ENCODE measurements at regions not wholly inside any gene's neighbourhood (a gene's known extent, or its start where the extent isn't known, plus 50 kb on each side); places are given as distances from the start of the nearest gene placed in this dataset.

DNA sequence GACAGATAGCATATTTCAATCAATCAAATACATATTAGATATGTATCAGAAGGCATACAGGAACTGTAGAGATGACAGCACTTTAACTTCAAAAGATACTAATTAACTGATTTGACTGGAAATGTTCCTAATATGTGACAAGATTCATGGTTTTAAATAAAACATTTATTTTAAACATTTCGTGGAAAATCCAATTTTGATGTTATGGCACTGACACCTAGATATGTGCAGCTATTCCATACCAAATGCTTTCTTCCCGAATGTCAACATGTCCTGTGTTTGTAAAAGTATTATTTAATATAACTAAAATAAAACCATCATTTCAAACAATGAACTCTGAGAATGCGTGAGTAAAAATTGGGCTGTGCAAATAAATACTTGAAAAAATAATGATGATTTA is 1209.3 kb downstream of the NSUN3 start:
- Histone ChIP-seq H3K27ac (no peak overlapping the region), H3K4me2 (no peak overlapping the region), H3K36me3 (no peaks in the 10 kb centered on the region), H3K27me3 (no peaks in the 10 kb centered on the region), H4K20me1 (no peaks in the 10 kb centered on the region), H3K9me3 (replicated peaks in 1 of 11) (no peaks in the 10 kb centered on the region), H3K4me1 (no peaks in the 10 kb centered on the region), H3K9ac (no peak overlapping the region), H3K4me3 (no peak overlapping the region)
- TF ChIP-seq Cebpa-rat (IDR thresholded peaks at IDR 0.05): no peak

DNA sequence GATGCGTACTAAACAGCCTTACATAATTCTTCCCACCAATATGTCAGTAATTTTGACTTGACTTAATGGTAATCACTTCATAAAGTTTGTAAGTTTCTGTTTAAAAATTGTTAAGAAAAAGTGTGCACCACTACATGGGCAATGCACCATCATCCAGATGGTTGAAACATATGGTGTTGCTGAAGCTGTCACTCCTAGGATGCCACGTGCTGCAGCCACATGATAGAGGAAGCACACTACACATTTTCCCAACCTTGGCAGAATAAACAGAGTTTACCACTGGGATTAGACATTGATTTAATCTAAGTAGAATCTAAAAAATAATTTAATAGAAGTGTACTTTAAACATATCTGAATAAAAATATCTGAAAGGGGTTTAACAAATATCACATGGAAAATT is 1209.9 kb downstream of the NSUN3 start:
- no peaks in the 10 kb centered on the region for H3K36me3 ChIP-seq
- H4K20me1 ChIP-seq: no peaks in the 10 kb centered on the region
- no peak overlapping the region for H3K4me3 ChIP-seq
- H3K27ac ChIP-seq: no peak overlapping the region
- no peak for TF ChIP-seq Cebpa-rat (IDR thresholded peaks at IDR 0.05)
- no peak overlapping the region for H3K4me2 ChIP-seq
- no peaks in the 10 kb centered on the region for H3K4me1 ChIP-seq
- no peak overlapping the region for H3K9ac ChIP-seq
- H3K27me3 ChIP-seq: no peaks in the 10 kb centered on the region
- H3K9me3 ChIP-seq (replicated peaks in 1 of 11): no peaks in the 10 kb centered on the region

DNA sequence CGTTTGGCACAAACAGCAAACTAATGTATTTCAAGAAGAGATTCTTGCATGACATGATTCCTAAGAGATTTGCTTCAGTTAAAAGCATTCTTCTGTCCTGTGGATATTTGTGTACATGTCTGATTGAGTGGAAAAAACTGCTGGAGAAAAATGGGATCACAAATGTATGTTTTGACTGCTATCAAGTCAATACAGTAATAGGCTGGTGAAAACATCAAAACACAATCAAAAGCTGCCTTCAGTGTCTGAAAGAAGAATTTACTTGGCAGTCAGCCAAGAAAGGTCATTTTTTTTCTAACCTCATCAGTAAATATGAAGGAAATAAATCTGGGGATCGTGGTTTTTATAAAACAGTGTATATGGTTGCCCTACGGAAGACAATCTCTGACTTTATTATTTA is 1214.8 kb downstream of the NSUN3 start:
- no peaks in the 10 kb centered on the region for H3K4me1 ChIP-seq
- H3K9ac ChIP-seq: no peak overlapping the region
- H3K36me3 ChIP-seq: no peaks in the 10 kb centered on the region
- no peaks in the 10 kb centered on the region for H4K20me1 ChIP-seq
- no peak for TF ChIP-seq Cebpa-rat (IDR thresholded peaks at IDR 0.05)
- H3K27me3 ChIP-seq: no peaks in the 10 kb centered on the region
- no peaks in the 10 kb centered on the region; a peak in 2 of 22 replicates for H3K9me3 ChIP-seq (replicated peaks in 1 of 11)
- H3K4me2 ChIP-seq: no peak overlapping the region
- H3K27ac ChIP-seq: no peak overlapping the region
- H3K4me3 ChIP-seq: no peak overlapping the region

DNA sequence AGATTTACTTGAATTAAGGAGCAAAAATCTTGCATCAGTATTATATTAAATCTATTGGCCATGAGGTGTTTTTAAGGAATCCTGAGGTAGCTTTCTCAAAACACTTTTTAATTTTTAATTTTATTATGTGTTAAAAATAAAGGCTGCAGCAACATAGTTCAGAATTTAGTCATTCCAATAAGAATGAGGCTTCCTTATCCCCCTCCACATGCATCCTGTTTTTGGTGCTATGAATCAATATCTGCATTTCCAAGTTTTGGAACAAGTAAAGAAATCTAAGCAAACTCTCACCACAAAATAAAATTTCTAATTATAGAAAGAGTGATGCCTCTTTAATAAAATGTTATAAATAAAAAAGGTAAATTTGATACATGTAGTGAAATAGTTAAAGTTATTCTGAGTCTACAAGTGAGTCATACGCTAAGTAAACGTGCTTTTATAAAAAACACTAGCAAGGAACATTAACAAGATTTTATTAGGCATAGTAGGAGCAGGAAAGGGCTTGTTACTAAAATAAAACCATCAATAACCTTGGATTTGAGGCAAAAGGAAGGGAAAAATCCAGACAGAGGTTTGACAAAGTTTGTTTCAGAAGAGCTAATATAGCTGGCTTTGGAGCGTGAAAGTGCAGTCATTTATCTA is 1218.0 kb downstream of the NSUN3 start:
- no peaks in the 10 kb centered on the region for H3K4me1 ChIP-seq
- H3K9me3 ChIP-seq (replicated peaks in 1 of 11): no peaks in the 10 kb centered on the region; a peak in 2 of 22 replicates
- H3K36me3 ChIP-seq: no peaks in the 10 kb centered on the region
- H3K27me3 ChIP-seq: no peaks in the 10 kb centered on the region
- no peaks in the 10 kb centered on the region for H4K20me1 ChIP-seq
- H3K27ac ChIP-seq: no peak overlapping the region
- H3K4me2 ChIP-seq: no peak overlapping the region
- H3K9ac ChIP-seq: no peak overlapping the region
- H3K4me3 ChIP-seq: no peak overlapping the region
- no peak for TF ChIP-seq Cebpa-rat (IDR thresholded peaks at IDR 0.05)

DNA sequence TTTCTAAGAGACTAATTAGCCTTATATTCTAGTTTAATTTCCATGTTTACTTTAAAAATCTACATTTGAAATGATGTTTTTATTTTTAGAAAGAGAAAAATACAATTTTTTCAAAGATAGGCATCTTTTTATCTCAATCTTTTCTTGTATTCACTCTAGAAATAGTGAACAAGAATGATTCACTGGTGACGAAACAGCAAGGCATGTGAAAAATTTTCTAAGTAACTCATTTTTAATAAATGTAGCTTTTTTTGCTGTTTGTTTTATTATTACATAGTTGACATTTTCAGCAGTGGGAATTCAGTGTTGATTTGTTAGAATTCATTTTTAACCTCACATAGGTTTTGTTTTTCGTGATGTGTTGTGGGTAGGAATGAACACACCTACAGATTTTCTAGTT is 1226.4 kb downstream of the NSUN3 start:
- TF ChIP-seq Cebpa-rat (IDR thresholded peaks at IDR 0.05): no peak
- Histone ChIP-seq H3K27ac (no peak overlapping the region), H4K20me1 (no peaks in the 10 kb centered on the region), H3K4me2 (no peak overlapping the region), H3K4me3 (no peak overlapping the region), H3K27me3 (no peaks in the 10 kb centered on the region), H3K36me3 (no peaks in the 10 kb centered on the region), H3K9ac (no peak overlapping the region), H3K4me1 (peaks cover 0 to 7% (median 0%) of the 10 kb centered on the region in 10 experiments; a peak in 1 of 20 replicates), H3K9me3 (replicated peaks in 1 of 11) (no peaks in the 10 kb centered on the region)

DNA sequence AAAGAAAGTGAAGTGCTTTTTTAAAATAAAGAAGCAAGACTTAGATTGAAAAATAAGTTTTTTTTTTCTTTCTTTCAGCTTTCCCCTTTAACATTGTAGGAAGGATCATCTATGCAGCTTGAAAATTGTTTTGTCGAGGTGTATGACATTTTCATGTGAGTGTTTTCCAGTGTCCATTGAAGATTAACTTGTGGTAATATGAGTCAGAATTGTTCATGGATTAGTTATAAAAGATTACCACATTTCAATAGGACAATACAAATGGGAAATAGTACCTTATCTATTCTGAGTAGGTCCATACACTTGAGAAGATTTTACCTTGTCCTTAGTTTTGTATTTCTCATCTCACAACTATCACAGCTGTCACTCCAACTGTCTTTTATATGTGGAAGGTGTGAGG is 1234.7 kb downstream of the NSUN3 start:
- TF ChIP-seq Cebpa-rat (IDR thresholded peaks at IDR 0.05): no peak
- H3K9ac ChIP-seq: no peak overlapping the region
- no peaks in the 10 kb centered on the region for H4K20me1 ChIP-seq
- no peak overlapping the region for H3K4me3 ChIP-seq
- no peak overlapping the region for H3K4me2 ChIP-seq
- H3K27ac ChIP-seq: no peak overlapping the region
- no peaks in the 10 kb centered on the region for H3K9me3 ChIP-seq (replicated peaks in 1 of 11)
- H3K4me1 ChIP-seq: no peaks in the 10 kb centered on the region
- no peaks in the 10 kb centered on the region for H3K27me3 ChIP-seq
- no peaks in the 10 kb centered on the region for H3K36me3 ChIP-seq

DNA sequence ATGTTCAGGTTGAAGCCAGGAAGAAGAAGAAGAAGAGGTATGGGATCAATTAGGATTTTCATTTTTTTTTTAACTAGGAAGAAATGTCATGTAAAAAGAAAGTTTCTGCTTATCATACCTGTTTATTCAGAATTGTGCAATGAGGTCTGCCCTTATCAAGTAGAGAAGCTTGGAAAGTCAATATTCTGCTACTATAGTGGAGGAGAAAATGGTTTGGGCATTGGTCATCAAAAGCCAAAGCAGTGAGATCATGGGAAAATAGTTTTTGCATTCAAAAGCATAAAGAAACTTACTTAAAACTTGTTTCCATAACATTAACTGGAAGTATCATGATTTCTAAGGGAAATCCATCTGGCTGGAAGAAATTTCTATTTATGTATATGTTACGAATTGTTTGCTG is 1239.2 kb downstream of the NSUN3 start:
- TF ChIP-seq Cebpa-rat (IDR thresholded peaks at IDR 0.05): no peak
- no peak overlapping the region for H3K27ac ChIP-seq
- H3K4me2 ChIP-seq: no peak overlapping the region

DNA sequence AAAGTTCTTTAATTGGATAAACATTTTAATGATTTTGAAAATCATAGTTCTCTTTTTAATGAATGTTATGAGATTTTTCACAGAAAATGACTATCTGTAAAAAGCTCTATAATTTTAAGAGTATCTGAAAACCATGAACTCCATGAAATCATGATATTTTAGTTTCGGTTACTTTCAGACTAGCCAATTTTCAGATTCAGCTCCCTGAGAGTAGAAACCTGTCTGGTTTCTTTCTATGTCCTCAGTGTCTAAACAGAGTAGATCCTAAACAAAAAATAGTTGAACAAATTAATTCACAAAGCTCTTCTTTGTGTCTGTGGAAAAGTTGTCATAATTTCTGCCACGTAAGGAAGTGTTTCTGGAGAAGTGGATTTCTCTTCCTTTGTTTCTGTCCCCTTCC is 1247.7 kb downstream of the NSUN3 start:
- no peak overlapping the region for H3K9ac ChIP-seq
- no peaks in the 10 kb centered on the region for H3K4me1 ChIP-seq
- no peak overlapping the region for H3K4me3 ChIP-seq
- H3K36me3 ChIP-seq: no peaks in the 10 kb centered on the region
- H3K27me3 ChIP-seq: no peaks in the 10 kb centered on the region
- H3K9me3 ChIP-seq (replicated peaks in 1 of 11): peaks cover 0 to 2% (median 0%) of the 10 kb centered on the region in 11 experiments; a peak in 1 of 22 replicates
- no peaks in the 10 kb centered on the region for H4K20me1 ChIP-seq
- H3K4me2 ChIP-seq: no peak overlapping the region
- H3K27ac ChIP-seq: no peak overlapping the region
- TF ChIP-seq Cebpa-rat (IDR thresholded peaks at IDR 0.05): no peak

More for the DNA sequence above, 1239.2 kb downstream of the NSUN3 start:
- no peaks in the 10 kb centered on the region for H3K4me1 ChIP-seq
- H3K9ac ChIP-seq: no peak overlapping the region
- no peaks in the 10 kb centered on the region for H4K20me1 ChIP-seq
- no peaks in the 10 kb centered on the region for H3K9me3 ChIP-seq (replicated peaks in 1 of 11)
- H3K27me3 ChIP-seq: no peaks in the 10 kb centered on the region
- no peak overlapping the region for H3K4me3 ChIP-seq
- H3K36me3 ChIP-seq: no peaks in the 10 kb centered on the region

DNA sequence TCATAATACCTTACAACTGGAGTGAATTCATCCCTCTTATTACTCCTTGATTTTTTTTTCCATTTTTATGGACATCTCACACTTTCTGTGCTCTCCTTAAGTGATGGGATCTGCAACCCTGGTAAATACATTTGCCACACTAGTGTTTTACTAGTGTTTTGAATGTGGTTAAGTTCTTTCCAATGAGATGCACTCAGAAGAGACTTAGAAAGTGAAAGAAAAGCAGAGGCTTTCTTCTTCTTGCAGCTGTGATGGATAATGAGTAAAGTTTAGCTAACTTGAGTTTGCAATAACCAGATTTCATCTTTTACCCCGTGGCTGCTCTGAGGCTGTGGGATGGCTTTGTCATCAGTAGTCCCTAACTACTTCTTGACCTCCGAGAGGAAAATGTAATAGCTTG is 1248.4 kb downstream of the NSUN3 start:
- no peaks in the 10 kb centered on the region for H4K20me1 ChIP-seq
- no peaks in the 10 kb centered on the region for H3K36me3 ChIP-seq
- H3K9ac ChIP-seq: no peak overlapping the region
- TF ChIP-seq Cebpa-rat (IDR thresholded peaks at IDR 0.05): no peak
- no peak overlapping the region for H3K4me2 ChIP-seq
- no peaks in the 10 kb centered on the region for H3K27me3 ChIP-seq
- H3K4me1 ChIP-seq: no peaks in the 10 kb centered on the region
- no peak overlapping the region for H3K27ac ChIP-seq
- H3K9me3 ChIP-seq (replicated peaks in 1 of 11): peaks cover 0 to 9% (median 0%) of the 10 kb centered on the region in 11 experiments; a peak in 6 of 22 replicates
- no peak overlapping the region for H3K4me3 ChIP-seq

DNA sequence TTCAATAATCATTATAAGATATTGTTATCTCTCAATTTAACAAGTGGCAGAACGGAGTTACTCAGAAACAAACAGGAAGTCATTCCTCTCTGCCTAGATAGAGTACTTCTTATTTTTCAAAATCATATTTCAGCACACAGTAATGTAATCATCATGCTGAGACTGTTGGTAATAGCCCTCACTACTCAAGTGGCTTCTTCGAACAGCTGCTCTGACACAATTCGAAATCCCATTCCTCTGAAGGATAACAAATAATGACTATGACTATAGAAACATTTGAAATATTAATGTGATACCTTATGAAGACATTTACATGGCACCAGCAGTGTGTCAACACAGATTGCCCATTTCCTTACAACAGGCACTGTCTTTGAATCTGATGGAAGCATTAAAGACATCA is 1249.8 kb downstream of the NSUN3 start:
- no peak overlapping the region for H3K4me3 ChIP-seq
- H3K36me3 ChIP-seq: no peaks in the 10 kb centered on the region
- H3K27ac ChIP-seq: no peak overlapping the region
- H3K4me1 ChIP-seq: no peaks in the 10 kb centered on the region
- H3K9me3 ChIP-seq (replicated peaks in 1 of 11): peaks cover 0 to 10% (median 0%) of the 10 kb centered on the region in 11 experiments; a peak in 6 of 22 replicates
- H3K9ac ChIP-seq: no peak overlapping the region
- H3K27me3 ChIP-seq: no peaks in the 10 kb centered on the region
- H4K20me1 ChIP-seq: no peaks in the 10 kb centered on the region
- TF ChIP-seq Cebpa-rat (IDR thresholded peaks at IDR 0.05): no peak
- H3K4me2 ChIP-seq: no peak overlapping the region
